Stimulated activated CD4-positive, alpha-beta T cell treated with anti-CD3 and anti-CD28 coated beads, TNF-alpha, amount 100 ng/mL, for 48 hours (primary cell): ENCODE measurements at regions not wholly inside any gene's neighbourhood (a gene's known extent, or its start where the extent isn't known, plus 50 kb on each side); places are given as distances from the start of the nearest gene placed in this dataset.
"Not testable (repeated sequence)": the region's sequence is repeated elsewhere in the genome, so short reads cannot be mapped to it uniquely, and the experiment has no call there.

Source experiments
- DNase-seq, 3 donors: peaks; one replicate each; pipeline ENCODE4 v3.0.0-alpha.2; 2020; ENCODE audit warnings: low read depth in 3 of 3

DNA sequence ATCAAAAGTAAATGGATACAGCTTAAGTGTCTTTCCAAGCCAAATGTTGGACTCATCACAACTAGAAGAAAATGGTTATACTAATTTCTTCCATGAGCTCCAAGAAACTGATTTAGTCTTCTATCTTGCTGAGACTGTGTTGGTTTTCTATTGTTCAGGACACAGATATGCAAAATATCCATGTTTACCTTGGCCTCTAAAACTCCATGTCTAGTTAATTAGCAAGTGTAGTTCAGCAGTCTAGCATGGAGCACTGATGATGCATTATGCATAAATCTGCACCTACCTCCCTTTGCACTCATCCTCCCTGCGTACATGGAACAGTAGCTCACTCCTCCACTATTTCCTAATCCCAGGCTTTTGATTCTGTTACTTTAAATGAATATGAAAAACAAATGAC lies 731.4 kb upstream of the CHAC2 start:
- DNase-seq: no peak

DNA sequence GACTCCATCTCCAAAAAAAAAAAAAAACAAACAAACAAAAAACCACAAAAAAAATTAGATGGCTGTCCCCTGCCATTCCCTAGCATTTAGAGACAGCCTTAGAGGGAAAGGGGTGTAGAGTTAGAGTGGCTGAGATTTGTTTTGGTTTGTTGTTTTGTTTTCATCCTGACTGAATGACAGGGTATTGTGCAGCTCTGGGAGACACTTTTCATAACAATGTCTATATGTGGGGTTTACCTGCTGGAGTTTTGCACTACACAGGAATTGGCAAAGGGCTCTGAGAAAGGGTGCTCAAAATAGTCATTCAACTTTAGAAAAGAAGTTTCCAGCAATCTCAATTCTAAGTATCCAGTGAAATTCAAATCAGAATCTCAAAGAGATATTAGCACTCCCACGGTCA lies 732.5 kb upstream of the CHAC2 start:
- no peak for DNase-seq

DNA sequence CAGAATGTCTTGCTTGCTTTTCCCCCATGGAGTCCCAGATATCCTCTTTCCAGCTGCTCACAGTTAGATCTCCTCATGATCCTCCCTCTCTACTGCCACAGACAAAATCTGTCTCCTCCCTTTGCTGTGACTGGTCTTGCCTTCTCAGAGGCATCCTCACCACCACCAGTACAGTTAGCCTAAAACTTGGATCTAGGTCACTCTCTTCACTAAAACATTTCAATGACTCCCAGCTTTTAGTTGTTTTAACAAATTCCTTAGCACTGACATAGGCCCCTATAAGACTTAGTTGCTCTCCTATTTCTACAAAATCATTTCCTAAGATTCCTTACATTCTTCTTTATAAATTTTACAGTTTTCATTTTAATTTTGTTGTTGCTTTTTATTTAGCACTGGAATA lies 734.2 kb upstream of the CHAC2 start:
- DNase-seq: no peak

DNA sequence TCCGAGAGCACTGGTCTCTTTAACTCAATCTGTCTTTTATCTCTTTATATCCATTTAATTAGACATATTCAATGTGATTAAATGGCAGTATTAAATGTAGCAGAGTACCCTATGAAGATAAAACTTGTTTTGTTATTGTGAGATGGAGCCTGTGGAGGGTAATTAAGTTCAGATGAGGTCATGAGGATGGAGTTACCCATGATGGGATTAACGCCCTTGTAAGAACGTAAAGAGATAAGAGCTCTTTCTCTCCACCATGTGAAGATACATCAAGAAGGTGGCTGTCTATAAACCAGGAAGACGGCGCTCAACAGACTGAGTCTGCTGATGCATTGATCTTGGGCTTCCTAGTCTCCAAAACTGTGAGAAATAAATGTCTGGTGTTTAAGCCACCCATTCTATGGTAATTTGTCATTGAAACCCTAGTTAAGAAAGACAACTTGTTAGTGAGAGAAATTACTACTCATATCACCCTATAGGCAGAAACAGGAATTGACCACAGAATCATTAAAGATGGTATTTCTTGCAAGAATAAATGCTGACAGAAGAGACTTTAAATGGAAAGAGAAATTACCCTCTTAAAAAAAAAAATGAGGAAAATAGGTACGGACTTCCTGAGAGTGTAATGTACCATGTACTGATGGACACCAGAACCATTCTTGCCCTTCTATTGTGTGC lies 738.7 kb upstream of the CHAC2 start:
- DNase-seq: no peak

DNA sequence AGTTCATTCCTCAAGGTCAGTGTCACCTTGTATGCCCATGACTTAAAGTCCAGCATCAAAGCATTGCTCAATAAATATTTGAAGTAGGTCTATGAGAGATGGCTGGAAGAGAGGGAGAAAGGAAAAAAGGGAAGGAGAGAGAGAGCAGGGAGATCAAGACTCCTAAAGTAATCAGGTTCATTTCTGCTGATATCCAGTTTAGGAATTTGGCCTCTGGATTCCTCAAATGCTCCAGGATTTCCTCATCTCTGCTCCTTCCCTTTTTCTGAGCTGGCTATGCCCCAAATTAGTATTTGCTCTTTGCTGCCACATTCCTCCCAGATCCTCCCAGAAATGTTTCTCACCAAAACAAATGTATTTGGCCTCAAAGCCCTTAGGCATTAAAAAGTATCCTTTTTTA lies 739.4 kb upstream of the CHAC2 start:
- no peak for DNase-seq

DNA sequence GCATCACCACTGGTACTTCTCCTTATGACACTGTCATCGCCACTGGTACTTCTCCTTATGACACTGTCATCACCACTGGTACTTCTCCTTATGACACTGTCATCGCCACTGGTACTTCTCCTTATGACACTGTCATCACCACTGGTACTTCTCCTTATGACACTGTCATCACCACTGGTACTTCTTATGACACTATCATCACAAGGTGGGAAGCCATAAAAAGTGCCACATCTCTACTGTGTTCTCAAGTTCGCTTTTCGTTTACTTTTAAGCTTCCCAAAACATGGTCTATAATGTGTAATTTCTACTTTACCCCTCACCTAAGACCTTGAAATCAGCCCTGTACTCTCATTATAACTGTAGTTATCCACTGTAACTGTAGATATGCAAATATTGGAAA lies 745.4 kb upstream of the CHAC2 start:
- not testable (repeated sequence) for DNase-seq

DNA sequence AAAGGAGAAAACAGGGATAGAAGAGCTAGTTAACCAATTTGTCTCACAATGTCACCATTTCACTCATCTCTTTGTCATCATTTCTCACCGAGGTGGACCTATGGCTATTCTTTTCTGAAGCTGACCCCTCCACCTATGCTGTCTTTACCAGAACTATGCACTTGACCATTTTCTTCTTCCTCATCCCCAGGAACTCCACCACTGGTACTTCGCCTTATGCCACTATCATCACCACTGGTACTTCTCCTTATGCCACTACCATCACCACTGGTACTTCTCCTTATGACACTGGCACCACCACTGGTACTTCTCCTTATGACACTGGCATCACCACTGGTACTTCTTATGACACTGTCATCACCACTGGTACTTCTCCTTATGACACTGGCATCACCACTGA lies 745.8 kb upstream of the CHAC2 start:
- no peak for DNase-seq

DNA sequence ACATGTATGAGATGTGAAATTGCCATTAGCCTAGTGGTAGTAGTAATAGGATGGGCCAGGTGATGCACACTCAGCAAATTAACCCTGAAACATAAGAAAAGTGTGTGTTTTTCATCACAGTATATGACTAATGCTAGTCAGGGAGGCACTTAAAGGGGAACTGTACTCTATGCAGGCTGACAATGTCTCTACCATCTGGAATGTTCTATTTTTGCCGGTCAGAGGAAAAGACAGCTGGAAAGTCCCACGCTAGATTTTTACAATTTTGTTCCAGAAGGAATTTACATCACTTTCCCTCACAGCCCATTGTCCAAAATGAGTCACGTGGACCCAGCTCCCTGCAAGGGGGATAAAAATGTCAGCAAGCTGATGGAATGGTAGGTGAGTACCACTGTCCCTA lies 746.3 kb upstream of the CHAC2 start:
- DNase-seq: no peak

DNA sequence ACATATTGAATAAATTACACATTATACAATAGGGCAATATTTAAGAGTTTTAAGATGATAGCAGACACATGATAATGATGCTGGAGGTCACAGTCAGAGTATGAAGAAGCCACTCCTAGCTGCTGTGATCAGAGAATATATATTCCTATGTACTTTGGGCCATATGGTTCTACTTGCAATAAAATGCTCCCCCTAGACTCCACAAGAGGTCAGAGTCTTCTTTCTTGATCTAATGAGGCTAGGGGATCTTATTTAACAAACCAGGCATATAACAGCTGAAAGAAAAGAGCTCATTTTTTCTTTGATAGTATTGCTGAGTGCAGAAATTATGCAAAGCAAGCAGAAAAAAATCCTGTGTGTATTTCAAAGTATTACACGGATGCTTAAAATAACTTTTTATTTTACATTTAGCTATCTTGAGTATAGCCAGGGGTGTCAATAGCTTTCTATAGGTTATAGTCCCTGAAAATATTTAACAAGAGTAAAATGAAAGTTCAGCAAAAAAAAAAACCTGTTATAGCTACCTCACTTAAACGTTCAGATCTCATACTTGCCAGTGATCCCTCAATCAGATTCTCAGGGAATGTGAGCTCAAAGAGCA lies 748.7 kb upstream of the CHAC2 start:
- DNase-seq: no peak

DNA sequence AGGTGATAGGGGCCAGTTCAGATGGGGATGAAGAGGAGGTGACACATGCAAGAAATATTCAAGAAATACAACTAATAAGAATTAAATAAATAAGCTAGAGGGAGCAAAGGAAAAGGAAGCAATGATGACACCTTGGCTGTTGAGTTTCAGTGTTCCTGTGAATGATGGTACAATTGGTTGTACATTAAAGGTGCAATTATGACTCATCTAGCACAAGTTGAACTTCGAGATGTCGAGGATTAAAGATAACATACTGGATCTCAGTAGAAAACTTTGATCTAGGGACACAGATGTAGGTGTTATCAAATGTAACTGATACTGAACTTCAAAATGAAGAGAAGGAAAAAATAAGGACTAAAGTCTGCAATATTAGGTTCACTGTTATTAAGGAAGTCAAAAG lies 760.6 kb upstream of the CHAC2 start:
- DNase-seq: no peak

DNA sequence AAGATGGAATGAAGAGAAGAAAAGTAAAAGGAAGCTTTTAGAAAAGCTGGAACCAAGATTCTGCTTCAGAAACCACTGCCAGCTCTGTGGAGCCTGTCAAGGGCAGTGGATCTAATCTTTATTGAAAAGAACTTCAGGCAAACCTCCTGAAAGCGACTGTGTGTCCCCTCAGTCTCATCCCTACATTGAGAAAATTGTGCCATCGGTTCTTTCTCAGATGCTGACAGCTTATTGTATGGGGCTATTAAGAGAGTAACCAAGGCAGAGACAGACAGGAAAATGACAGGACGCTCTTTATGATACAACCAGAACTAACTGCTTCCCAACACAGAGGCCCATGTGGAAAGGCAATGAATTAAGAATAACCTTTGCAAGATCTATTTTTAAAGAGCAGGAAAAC lies 763.2 kb upstream of the CHAC2 start:
- no peak for DNase-seq

DNA sequence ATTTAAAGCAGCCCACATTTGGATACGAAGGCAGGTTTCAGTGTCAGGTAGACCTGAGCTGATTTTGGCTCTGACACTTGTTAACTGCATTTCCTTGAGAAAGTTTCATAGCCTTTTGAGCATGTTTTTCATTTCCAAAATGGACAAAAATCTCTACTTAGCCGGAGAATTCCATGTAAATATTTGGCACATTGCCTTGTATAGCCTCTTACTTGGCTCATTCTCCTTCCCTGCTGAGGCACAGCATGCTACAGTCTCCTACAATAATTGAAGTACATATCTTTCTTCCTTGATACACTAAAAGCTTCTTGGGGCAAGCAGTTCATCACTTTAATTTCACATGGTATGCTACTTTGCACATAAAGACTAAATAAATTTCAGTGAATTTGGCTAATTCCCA lies 772.2 kb upstream of the CHAC2 start:
- DNase-seq: no peak

DNA sequence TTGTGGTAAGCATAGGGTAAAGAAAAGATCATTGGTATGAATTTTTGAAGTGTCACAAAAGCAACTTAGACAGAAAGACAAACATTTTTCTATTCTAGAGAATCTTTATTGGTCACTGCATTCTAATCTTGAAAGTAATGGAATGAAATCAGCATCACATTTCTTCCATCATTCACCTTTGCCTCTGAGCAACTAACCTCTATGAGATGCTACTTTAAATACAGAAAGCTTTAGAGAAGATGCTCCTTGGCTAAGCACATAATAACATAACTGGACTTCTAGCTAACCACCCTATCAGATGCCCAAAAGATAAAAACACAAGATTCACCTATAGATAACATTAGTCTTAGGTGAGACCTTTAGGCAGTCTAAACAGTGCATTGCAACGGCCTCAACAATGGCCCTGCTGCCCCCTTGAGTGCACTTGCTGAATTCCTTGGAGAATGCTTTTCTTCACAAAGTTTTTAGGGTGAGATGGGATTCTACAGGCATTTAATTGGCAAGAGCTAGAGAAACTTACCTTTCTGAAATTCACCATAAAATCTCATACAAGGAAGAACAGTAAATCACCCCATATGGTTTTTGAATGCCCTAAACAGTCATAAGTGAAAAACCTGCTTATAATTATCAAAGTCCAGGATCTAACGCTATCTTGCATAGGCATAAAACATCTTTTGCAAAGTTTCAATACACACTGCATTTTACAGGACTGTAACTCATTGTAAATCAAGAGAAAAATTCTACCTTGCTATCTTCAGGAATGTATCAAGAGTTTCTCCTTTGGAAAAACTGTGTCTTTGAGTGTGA lies 791.3 kb upstream of the CHAC2 start:
- DNase-seq: no peak

DNA sequence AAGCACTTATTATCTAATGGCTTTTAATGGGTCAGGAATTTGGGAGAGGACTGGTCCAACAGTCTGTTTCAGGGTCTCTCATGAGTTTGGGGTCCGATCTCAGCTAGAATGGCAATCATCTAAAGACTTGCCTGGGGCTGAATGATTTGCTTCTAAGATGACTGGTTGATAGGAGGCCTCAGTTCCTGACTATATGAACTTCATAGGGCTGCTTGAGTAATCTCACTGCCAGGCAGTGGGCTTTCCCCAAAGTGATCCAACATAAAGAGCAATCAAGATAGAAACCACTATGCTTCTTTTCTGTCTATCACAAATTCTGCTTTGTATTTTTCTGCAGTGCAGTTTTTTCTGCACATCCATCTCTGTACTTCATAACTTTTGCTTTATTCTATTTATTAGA lies 793.5 kb upstream of the CHAC2 start:
- no peak for DNase-seq

DNA sequence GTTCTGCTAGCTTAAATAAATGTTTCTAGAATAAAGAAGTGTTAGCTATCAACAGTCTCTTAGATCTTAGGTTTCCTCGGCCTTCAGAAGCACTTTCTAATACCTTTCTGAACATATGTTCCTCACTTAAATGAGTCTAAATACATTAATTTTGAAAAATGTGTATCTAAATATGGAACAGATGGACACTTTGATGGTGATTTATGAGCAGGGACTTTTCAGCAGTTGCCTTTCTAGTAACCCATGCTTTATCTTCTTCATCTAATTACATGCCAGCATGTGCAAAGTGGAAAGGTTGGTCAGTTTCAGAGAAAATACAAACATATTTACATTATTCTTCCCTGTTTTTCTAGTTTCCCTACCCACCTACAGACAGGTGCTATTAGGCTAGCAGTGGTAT lies 797.0 kb upstream of the CHAC2 start:
- no peak for DNase-seq

DNA sequence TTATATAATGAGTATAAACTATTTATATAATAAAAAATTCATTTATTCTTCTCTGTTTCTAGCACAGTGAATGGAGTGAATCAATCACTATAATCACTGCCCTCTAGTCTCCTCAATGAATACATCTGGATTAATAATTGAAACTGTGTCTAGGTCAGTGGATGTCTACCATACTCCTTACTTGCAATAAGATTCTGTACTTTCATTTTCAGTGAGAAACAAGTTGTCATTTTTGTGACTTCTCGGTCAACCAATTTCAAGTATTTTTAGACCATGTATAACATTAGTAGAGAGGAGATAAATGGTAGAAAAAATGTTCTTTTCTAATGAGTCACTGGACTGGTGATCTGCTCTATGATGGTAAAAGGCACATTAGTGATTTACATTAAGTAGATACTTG lies 799.6 kb upstream of the CHAC2 start:
- DNase-seq: no peak

DNA sequence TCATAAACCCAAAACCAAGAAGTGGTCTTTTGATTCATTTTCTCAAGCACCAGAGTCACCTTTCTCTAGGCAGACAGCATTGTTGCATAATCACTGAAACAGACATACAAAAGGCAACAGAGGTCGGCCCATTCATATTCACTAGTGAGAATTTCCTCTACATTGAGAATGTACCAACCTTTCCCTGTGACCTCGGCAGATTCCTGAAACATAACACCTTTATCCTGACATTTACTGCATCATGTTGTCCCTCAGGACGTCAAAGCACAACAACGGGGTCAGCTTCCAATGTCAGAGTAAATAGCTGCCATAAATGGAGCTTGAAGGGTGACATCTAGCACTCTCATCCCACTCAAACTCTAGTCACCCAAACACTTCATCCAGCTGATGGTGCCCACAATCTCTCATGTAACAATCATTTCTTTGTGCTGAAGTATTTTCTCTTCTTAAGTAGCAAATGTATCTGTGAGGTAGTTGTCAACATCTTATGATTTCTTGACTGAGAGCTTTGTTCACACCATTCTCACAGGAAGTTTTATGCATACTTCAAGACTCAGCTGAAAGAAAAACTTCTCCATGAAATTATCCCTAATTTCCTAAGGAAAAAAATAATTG lies 802.6 kb upstream of the CHAC2 start:
- no peak for DNase-seq

DNA sequence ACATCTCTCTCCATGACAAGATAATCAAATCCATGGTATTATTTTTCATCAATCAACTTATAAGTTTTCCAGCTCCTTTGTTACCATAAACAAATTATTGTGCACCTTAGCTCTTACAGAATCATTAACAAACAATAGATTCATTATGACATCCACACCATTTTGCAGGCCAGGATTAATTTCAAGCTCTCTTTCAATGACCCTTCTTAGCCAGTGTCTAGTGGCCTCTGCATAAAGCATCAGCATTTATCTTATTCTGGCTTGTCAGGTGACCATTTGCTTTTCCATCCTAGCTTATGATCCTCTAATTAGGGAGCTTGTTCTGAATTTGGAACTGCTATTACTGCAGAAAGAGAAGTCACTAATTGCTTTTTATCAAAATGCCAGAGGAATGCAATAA lies 806.2 kb upstream of the CHAC2 start:
- no peak for DNase-seq

DNA sequence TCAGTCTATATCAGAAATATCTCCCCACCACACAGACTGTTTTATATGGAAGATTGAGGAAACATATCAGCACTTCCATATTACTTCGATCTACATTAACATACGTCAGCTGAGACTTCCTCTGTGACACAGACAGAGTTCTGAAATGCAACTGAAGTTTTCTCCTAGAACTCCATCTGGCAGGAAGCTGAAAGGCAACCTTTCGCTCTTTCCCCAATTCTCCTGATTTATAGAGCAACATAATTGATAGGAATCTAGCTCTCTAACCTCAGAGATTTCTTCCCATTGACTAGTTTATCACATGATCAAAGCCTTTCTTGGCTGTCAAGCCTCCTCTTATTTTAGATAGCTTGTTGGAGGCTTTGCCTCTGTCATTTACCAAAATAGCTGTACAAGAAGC lies 806.7 kb upstream of the CHAC2 start:
- no peak for DNase-seq

DNA sequence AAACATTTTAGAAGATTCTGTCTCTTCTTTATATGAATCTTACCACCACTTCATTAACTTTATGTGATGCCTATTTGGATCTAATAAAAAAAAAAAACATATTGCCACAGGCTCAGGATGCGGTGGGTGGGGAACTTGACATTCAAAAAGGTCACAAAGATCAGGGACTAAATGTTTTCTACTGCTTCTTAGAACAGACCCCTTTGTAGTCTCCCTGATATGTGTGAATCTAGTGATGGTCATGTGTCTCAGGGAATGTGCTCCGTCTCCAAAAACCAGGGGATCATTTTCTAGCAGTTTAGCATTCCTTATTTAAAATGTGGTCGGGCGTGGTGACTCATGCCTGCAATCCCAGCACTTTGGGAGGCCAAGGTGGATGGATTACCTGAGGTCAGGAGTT lies 807.8 kb upstream of the CHAC2 start:
- no peak for DNase-seq

DNA sequence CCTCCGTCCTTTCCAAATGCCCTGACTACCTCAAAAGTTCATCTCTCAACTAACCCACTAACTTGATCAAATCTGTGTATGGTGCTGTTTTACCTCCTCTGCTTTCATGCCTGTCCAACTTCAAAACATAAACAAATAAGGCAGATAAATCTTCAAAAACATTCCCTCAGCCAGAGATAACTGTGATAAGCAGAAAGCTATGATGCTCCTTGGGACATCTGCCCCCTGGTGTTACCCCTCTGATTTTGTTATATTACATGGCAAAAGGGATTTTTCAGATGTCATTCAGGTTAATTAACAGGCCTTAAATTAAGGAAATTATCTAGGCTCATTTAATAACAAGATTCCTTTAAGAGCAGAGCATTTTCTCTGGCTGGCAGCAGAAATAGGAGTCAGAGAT lies 810.8 kb upstream of the CHAC2 start:
- DNase-seq: no peak

DNA sequence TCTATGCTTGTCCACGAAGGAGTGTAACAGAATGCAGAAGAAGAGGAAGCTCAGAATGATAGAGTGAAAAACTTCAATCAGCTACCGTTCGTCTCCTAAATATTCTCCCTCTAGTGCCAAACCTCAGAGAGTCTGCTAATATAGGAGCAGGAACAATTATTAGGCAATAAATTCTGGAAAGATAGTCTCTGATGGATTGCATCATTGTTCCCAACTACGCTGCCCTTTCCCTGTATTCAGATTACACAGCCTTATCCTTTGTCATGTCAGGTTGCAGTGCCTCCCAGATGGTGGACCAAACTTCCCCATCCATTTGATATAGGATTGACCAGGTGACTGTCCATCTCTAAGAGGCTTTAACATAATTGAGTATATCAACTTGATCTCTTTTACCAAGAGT lies 811.5 kb upstream of the CHAC2 start:
- DNase-seq: no peak

DNA sequence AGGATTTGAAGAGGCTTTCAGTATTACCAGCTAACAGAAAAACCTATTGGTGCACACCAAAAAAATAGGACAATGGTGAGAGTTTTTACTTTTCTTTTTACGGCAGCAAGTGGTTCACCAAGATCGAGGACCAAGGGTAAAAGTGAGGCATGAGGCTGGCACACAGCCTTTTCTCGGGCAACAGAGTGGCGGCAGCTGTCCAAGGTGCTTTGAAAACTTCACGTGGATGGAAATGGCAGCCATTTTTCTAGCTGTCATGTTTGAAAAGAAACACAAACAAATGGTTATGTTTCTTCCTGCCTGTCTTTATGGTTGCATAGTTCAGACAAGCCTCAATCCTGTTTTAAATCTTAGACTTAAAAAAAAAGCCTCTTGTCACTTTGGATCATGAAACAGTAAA lies 812.5 kb upstream of the CHAC2 start:
- DNase-seq: no peak
